ENCODE measurements at regions not wholly inside any gene's neighbourhood (a gene's known extent, or its start where the extent isn't known, plus 50 kb on each side); places are given as distances from the start of the nearest gene placed in this dataset.
"Not testable (repeated sequence)": the region's sequence is repeated elsewhere in the genome, so short reads cannot be mapped to it uniquely, and the experiment has no call there.

- no peaks in the 10 kb centered on the region for H3K9me3 ChIP-seq (replicated peaks; ENCODE audit: control insufficient read depth, insufficient read depth, low read length)
- no peaks in the 10 kb centered on the region for H3K9me1 ChIP-seq (replicated peaks; ENCODE audit: control insufficient read depth, extremely low read depth, insufficient read depth, low read length)
- no TSS peak for BruUV-seq (replicated peaks)
- H2AFZ ChIP-seq (ENCODE audit: low read depth, low read length) = no peak overlapping the region
- DNase-seq (ENCODE audit: low read depth, low spot score) = no peak
- no peak overlapping the region for H3K4me3 ChIP-seq (replicated peaks in 1 of 3; ENCODE audit: insufficient read depth in 1 of 3, low read depth in 1 of 3, low read length in 3 of 3)
- CTCF ChIA-PET = no interaction called here
- H3K36me3 ChIP-seq (ENCODE audit: control insufficient read depth in 2 of 2, extremely low read depth in 1 of 2, insufficient read depth in 2 of 2, low read length in 2 of 2) = no peaks in the 10 kb centered on the region
- TF ChIP-seq POLR2AphosphoS5 (IDR thresholded peaks at IDR 0.05; ENCODE audit: insufficient read depth, low read depth, low read length) = no peak
- TF ChIP-seq MAX (IDR thresholded peaks at IDR 0.05; ENCODE audit: insufficient read depth, insufficient read length) = no peak
- no peak for TF ChIP-seq MYC (IDR thresholded peaks at IDR 0.05; ENCODE audit: low read depth, low read length)
- no peak for TF ChIP-seq JUN (IDR thresholded peaks at IDR 0.05; ENCODE audit: borderline replicate concordance, insufficient read depth, insufficient read length, low read depth)
- TF ChIP-seq POLR2A (IDR thresholded peaks at IDR 0.05; ENCODE audit: low read depth, low read length) = no peak
- no peaks in the 10 kb centered on the region for H3K4me1 ChIP-seq (ENCODE audit: control insufficient read depth, extremely low read depth, insufficient read depth, low read length)
- H3K9ac ChIP-seq (replicated peaks; ENCODE audit: extremely low read depth, insufficient read depth, low read length) = no peak overlapping the region
- intact Hi-C loops (cut with micrococcal nuclease) (no loop called here), dilution Hi-C loops (cut with MboI; ENCODE audit: extremely low pct_ligation_motif_present, low sequenced_read_pairs) (no loop called here)
- no peaks in the 10 kb centered on the region for H3K27me3 ChIP-seq (ENCODE audit: control insufficient read depth in 2 of 2, insufficient read depth in 2 of 2, low read length in 2 of 2)
- no peak overlapping the region for H3K27ac ChIP-seq (ENCODE audit: insufficient read depth, low read depth, low read length)
- no peak overlapping the region for H3K4me2 ChIP-seq (ENCODE audit: insufficient read depth, low read length)
- no peak for FAIRE-seq
- no peaks in the 10 kb centered on the region for H4K20me1 ChIP-seq (replicated peaks; ENCODE audit: control insufficient read depth, extremely low read depth, insufficient read depth, low read length)
- H3K79me2 ChIP-seq (ENCODE audit: control insufficient read depth, insufficient read depth, low read length) = no peaks in the 10 kb centered on the region
- POLR2A ChIA-PET = no interaction called here
Measured at GRCh38 chr11:67731583-67731982, 57.2 kb upstream of the ALDH3B2 start.

- FAIRE-seq; H3K79me2 ChIP-seq (ENCODE audit: control insufficient read depth, insufficient read depth, low read length); H3K27me3 ChIP-seq (ENCODE audit: control insufficient read depth in 2 of 2, insufficient read depth in 2 of 2, low read length in 2 of 2); H3K36me3 ChIP-seq (ENCODE audit: control insufficient read depth in 2 of 2, extremely low read depth in 1 of 2, insufficient read depth in 2 of 2, low read length in 2 of 2); CTCF ChIA-PET; H3K27ac ChIP-seq (ENCODE audit: insufficient read depth, low read depth, low read length); dilution Hi-C loops (cut with MboI; ENCODE audit: extremely low pct_ligation_motif_present, low sequenced_read_pairs); H4K20me1 ChIP-seq (replicated peaks; ENCODE audit: control insufficient read depth, extremely low read depth, insufficient read depth, low read length); H3K4me3 ChIP-seq (replicated peaks in 1 of 3; ENCODE audit: insufficient read depth in 1 of 3, low read depth in 1 of 3, low read length in 3 of 3); DNase-seq (ENCODE audit: low read depth, low spot score); BruUV-seq (replicated peaks); intact Hi-C loops (cut with micrococcal nuclease); H3K9me3 ChIP-seq (replicated peaks; ENCODE audit: control insufficient read depth, insufficient read depth, low read length); H3K4me1 ChIP-seq (ENCODE audit: control insufficient read depth, extremely low read depth, insufficient read depth, low read length); H3K9me1 ChIP-seq (replicated peaks; ENCODE audit: control insufficient read depth, extremely low read depth, insufficient read depth, low read length); H3K4me2 ChIP-seq (ENCODE audit: insufficient read depth, low read length); POLR2A ChIA-PET; H3K9ac ChIP-seq (replicated peaks; ENCODE audit: extremely low read depth, insufficient read depth, low read length); H2AFZ ChIP-seq (ENCODE audit: low read depth, low read length): not testable (repeated sequence)
Measured at GRCh38 chr11:67728163-67728571, 53.7 kb upstream of the ALDH3B2 start.

GRCh38 chr11:67727066-67728040 lies 52.9 kb upstream of the ALDH3B2 start:
- dilution Hi-C loops (cut with MboI; ENCODE audit: extremely low pct_ligation_motif_present, low sequenced_read_pairs); H3K27ac ChIP-seq (ENCODE audit: insufficient read depth, low read depth, low read length); H3K36me3 ChIP-seq (ENCODE audit: control insufficient read depth in 2 of 2, extremely low read depth in 1 of 2, insufficient read depth in 2 of 2, low read length in 2 of 2); FAIRE-seq; DNase-seq (ENCODE audit: low read depth, low spot score); intact Hi-C loops (cut with micrococcal nuclease); H3K9me3 ChIP-seq (replicated peaks; ENCODE audit: control insufficient read depth, insufficient read depth, low read length); H3K9me1 ChIP-seq (replicated peaks; ENCODE audit: control insufficient read depth, extremely low read depth, insufficient read depth, low read length); H3K4me1 ChIP-seq (ENCODE audit: control insufficient read depth, extremely low read depth, insufficient read depth, low read length); H2AFZ ChIP-seq (ENCODE audit: low read depth, low read length); H3K27me3 ChIP-seq (ENCODE audit: control insufficient read depth in 2 of 2, insufficient read depth in 2 of 2, low read length in 2 of 2); POLR2A ChIA-PET; H3K4me3 ChIP-seq (replicated peaks in 1 of 3; ENCODE audit: insufficient read depth in 1 of 3, low read depth in 1 of 3, low read length in 3 of 3); H3K4me2 ChIP-seq (ENCODE audit: insufficient read depth, low read length); H3K79me2 ChIP-seq (ENCODE audit: control insufficient read depth, insufficient read depth, low read length); BruUV-seq (replicated peaks); H4K20me1 ChIP-seq (replicated peaks; ENCODE audit: control insufficient read depth, extremely low read depth, insufficient read depth, low read length); CTCF ChIA-PET; H3K9ac ChIP-seq (replicated peaks; ENCODE audit: extremely low read depth, insufficient read depth, low read length): not testable (repeated sequence)
